ENCODE measurements at regions not wholly inside any gene's neighbourhood (a gene's known extent, or its start where the extent isn't known, plus 50 kb on each side); places are given as distances from the start of the nearest gene placed in this dataset.

DNA sequence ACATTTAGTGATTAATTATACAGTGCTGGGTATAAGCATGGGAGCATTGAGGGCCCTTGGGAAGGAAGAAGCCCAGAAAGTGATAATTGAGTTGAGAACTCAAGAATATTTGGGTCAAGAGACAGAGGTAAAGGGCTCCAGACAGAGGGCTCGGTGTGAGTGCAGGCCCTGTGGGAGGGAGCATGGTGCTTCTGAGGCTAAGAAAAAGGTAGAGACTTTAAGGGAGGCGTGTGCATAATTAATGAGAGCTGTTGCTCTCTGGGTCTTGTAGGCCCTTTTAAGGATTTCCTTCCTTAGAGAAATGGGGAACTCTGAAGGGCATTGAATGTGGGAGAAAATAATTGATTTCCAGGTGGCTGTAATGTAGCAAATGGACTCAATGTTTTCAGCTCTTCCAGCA lies 735.0 kb upstream of the POU3F3 start:
- no peak overlapping the region for H3K4me2 ChIP-seq (replicated peaks; ENCODE audit: extremely low read depth, low read length, poor library complexity, severe bottlenecking)
- peaks cover 0 to 2% (median 0%) of the 10 kb centered on the region in 3 donors for H3K27me3 Mint-ChIP-seq (ENCODE audit: low read depth in 3 of 3)
- DNase-seq, result no peak
- H3K27ac Mint-ChIP-seq, result no peak overlapping the region
- no peaks in the 10 kb centered on the region for H3K4me1 Mint-ChIP-seq
- intact Hi-C loops (cut with micrococcal nuclease), result no loop called here
- H3K36me3 ChIP-seq (replicated peaks in 1 of 2; ENCODE audit: control insufficient read depth in 1 of 2, insufficient read depth in 2 of 2, low read length in 2 of 2), result no peaks in the 10 kb centered on the region
- peaks cover 0 to 4% (median 0%) of the 10 kb centered on the region in 7 donors for H3K9me3 Mint-ChIP-seq
- no peak overlapping the region for H3K4me3 Mint-ChIP-seq
- no peaks in the 10 kb centered on the region for H3K9me3 ChIP-seq (replicated peaks in 1 of 2; ENCODE audit: control insufficient read depth in 1 of 2, insufficient read depth in 1 of 2, low read length in 2 of 2)
- H3K4me1 ChIP-seq (ENCODE audit: control insufficient read depth in 1 of 2, insufficient read depth in 2 of 2, low read length in 2 of 2), result no peaks in the 10 kb centered on the region
- H3K27ac ChIP-seq (ENCODE audit: low read depth in 1 of 2, low read length in 2 of 2), result no peak overlapping the region
- 67% methylated on average over 1 of the region's 2 CpGs for WGBS (ENCODE audit: insufficient coverage)
- H3K9ac ChIP-seq (ENCODE audit: insufficient read depth, low read length, poor library complexity, severe bottlenecking), result no peak overlapping the region
- no peak overlapping the region for H2AFZ ChIP-seq (ENCODE audit: insufficient read depth, low read depth, low read length, poor library complexity, severe bottlenecking)
- no peaks in the 10 kb centered on the region for H3K27me3 ChIP-seq (ENCODE audit: control insufficient read depth in 2 of 2, insufficient read depth in 2 of 2, low read length in 2 of 2)
- TF ChIP-seq, protein P1, sequence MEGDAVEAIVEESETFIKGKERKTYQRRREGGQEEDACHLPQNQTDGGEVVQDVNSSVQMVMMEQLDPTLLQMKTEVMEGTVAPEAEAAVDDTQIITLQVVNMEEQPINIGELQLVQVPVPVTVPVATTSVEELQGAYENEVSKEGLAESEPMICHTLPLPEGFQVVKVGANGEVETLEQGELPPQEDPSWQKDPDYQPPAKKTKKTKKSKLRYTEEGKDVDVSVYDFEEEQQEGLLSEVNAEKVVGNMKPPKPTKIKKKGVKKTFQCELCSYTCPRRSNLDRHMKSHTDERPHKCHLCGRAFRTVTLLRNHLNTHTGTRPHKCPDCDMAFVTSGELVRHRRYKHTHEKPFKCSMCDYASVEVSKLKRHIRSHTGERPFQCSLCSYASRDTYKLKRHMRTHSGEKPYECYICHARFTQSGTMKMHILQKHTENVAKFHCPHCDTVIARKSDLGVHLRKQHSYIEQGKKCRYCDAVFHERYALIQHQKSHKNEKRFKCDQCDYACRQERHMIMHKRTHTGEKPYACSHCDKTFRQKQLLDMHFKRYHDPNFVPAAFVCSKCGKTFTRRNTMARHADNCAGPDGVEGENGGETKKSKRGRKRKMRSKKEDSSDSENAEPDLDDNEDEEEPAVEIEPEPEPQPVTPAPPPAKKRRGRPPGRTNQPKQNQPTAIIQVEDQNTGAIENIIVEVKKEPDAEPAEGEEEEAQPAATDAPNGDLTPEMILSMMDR (IDR thresholded peaks at IDR 0.05), result no peak
- no peak overlapping the region for H3K4me3 ChIP-seq (replicated peaks in 1 of 3; ENCODE audit: low read depth in 2 of 3, low read length in 3 of 3)
- no peaks in the 10 kb centered on the region for H4K20me1 ChIP-seq (ENCODE audit: insufficient read depth, low read length)
- no peaks in the 10 kb centered on the region for H3K36me3 Mint-ChIP-seq
- no peaks in the 10 kb centered on the region for H3K79me2 ChIP-seq (ENCODE audit: insufficient read depth, low read length)

DNA sequence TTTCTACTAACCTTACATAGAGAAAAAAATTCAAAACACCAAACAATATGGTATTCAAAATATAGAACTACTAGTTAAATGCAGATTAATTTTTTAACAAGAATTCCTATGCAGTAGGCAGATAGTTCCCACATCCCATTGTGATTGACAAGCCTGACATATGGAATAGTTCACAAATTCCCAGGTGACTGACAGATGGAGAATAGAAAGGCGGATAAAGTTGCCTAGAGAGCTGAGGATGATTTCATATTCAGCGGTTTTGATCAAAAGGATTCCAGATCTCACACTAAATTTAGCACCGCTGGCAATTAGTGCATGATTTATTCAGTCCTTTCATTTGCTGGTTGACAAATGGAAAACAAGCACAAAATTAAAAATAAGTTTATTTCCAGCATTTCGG lies 733.7 kb upstream of the POU3F3 start:
- no peak overlapping the region for H2AFZ ChIP-seq (ENCODE audit: insufficient read depth, low read depth, low read length, poor library complexity, severe bottlenecking)
- no peak overlapping the region for H3K27ac ChIP-seq (ENCODE audit: low read depth in 1 of 2, low read length in 2 of 2)
- 100% methylated on average over 2 of the region's 4 CpGs for WGBS (ENCODE audit: insufficient coverage)
- H3K27me3 ChIP-seq (ENCODE audit: control insufficient read depth in 2 of 2, insufficient read depth in 2 of 2, low read length in 2 of 2), result no peaks in the 10 kb centered on the region
- H3K79me2 ChIP-seq (ENCODE audit: insufficient read depth, low read length), result no peaks in the 10 kb centered on the region
- no peak overlapping the region for H3K4me2 ChIP-seq (replicated peaks; ENCODE audit: extremely low read depth, low read length, poor library complexity, severe bottlenecking)
- TF ChIP-seq, protein P1 (IDR thresholded peaks at IDR 0.05), result no peak
- no peaks in the 10 kb centered on the region for H3K36me3 ChIP-seq (replicated peaks in 1 of 2; ENCODE audit: control insufficient read depth in 1 of 2, insufficient read depth in 2 of 2, low read length in 2 of 2)
- no peak overlapping the region for H3K4me3 ChIP-seq (replicated peaks in 1 of 3; ENCODE audit: low read depth in 2 of 3, low read length in 3 of 3)
- intact Hi-C loops (cut with micrococcal nuclease), result no loop called here
- no peak for DNase-seq
- Mint-ChIP-seq H3K9me3 (peaks cover 0 to 4% (median 0%) of the 10 kb centered on the region in 7 donors), H3K27ac (no peak overlapping the region), H3K4me3 (no peak overlapping the region), H3K27me3 (ENCODE audit: low read depth in 3 of 3) (peaks cover 0 to 2% (median 0%) of the 10 kb centered on the region in 3 donors), H3K36me3 (no peaks in the 10 kb centered on the region), H3K4me1 (no peaks in the 10 kb centered on the region)
- no peaks in the 10 kb centered on the region for H3K4me1 ChIP-seq (ENCODE audit: control insufficient read depth in 1 of 2, insufficient read depth in 2 of 2, low read length in 2 of 2)
- H3K9me3 ChIP-seq (replicated peaks in 1 of 2; ENCODE audit: control insufficient read depth in 1 of 2, insufficient read depth in 1 of 2, low read length in 2 of 2), result no peaks in the 10 kb centered on the region
- H3K9ac ChIP-seq (ENCODE audit: insufficient read depth, low read length, poor library complexity, severe bottlenecking), result no peak overlapping the region
- H4K20me1 ChIP-seq (ENCODE audit: insufficient read depth, low read length), result no peaks in the 10 kb centered on the region
